ENCODE measurements at regions not wholly inside any gene's neighbourhood (a gene's known extent, or its start where the extent isn't known, plus 50 kb on each side); places are given as distances from the start of the nearest gene placed in this dataset.

- TF ChIP-seq, protein P1, sequence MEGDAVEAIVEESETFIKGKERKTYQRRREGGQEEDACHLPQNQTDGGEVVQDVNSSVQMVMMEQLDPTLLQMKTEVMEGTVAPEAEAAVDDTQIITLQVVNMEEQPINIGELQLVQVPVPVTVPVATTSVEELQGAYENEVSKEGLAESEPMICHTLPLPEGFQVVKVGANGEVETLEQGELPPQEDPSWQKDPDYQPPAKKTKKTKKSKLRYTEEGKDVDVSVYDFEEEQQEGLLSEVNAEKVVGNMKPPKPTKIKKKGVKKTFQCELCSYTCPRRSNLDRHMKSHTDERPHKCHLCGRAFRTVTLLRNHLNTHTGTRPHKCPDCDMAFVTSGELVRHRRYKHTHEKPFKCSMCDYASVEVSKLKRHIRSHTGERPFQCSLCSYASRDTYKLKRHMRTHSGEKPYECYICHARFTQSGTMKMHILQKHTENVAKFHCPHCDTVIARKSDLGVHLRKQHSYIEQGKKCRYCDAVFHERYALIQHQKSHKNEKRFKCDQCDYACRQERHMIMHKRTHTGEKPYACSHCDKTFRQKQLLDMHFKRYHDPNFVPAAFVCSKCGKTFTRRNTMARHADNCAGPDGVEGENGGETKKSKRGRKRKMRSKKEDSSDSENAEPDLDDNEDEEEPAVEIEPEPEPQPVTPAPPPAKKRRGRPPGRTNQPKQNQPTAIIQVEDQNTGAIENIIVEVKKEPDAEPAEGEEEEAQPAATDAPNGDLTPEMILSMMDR (IDR thresholded peaks at IDR 0.05; ENCODE audit: extremely low read depth in 1 of 2, insufficient read depth in 1 of 2, low read depth in 1 of 2, low read length in 2 of 2) = no peak
- no peak for TF ChIP-seq POLR2A (IDR thresholded peaks at IDR 0.05; ENCODE audit: low read depth, low read length)
Measured at GRCh38 chr9:31753756-31754155, 630.7 kb upstream of the ACO1 start.
